Ovary (tissue), 7 donors: ENCODE measurements at regions not wholly inside any gene's neighbourhood (a gene's known extent, or its start where the extent isn't known, plus 50 kb on each side); places are given as distances from the start of the nearest gene placed in this dataset.

Source experiments
- DNase-seq, 5 donors: peaks; one replicate each; pipeline ENCODE4 v3.0.0-alpha.2; 2019 to 2020
- H3K27ac ChIP-seq, 2 donors: fragments of 200-600 bp; one replicate each; pipeline versions ENCODE4 v1.5.1 to v1.8.0; 2019 to 2022
- H3K27me3 ChIP-seq: fragments of 200-600 bp; one replicate; pipeline ENCODE4 v1.8.0; 2022
- H3K36me3 ChIP-seq: fragments of 200-600 bp; sonication (generic); one replicate; pipeline ENCODE4 v1.5.1; 2019
- H3K4me1 ChIP-seq: one replicate; pipeline ENCODE4 v1.8.1; 2013; ENCODE audit warnings: mild to moderate bottlenecking, moderate library complexity; ENCODE audit not compliant: insufficient read depth
- H3K4me3 ChIP-seq: fragments of 200-600 bp; sonication (generic); one replicate; pipeline ENCODE4 v1.5.1; 2017
- H3K9me3 ChIP-seq, 2 donors: fragments of 200-600 bp in 1 of 2; sonication (generic) in 1 of 2; one replicate each; pipeline versions ENCODE4 v1.5.1 to v1.8.1; 2013 to 2019; ENCODE audit warnings: mild to moderate bottlenecking in 1 of 2, moderate library complexity in 1 of 2
- CTCF ChIP-seq, 3 donors: fragments of 450-650 bp in 2 of 3; fragments of 200-600 bp in 1 of 3; IDR thresholded peaks; one replicate each; pipeline versions ENCODE4 v1.5.1 to v1.8.0; 2016 to 2022; ENCODE audit warnings: antibody characterized with exemption in 3 of 3, mild to moderate bottlenecking in 1 of 3
- EP300 ChIP-seq: sonication (generic); formaldehyde crosslinking; IDR thresholded peaks from one replicate; pipeline ENCODE4 v1.6.1; 2017; ENCODE audit warnings: antibody characterized with exemption
- POLR2A ChIP-seq: fragments of 450-650 bp; IDR thresholded peaks from one replicate; pipeline ENCODE4 v1.6.1; 2017; ENCODE audit warnings: antibody characterized with exemption, mild to moderate bottlenecking, moderate library complexity
- WGBS, 3 donors: extraction: QIAGEN DNeasy Blood & Tissue Kit in 1 of 3; methylation state at CpG; one replicate each; pipeline versions ENCODE4 v1.1.5 to v1.1.7; 2013 to 2017; 5-methylcytosine and 5-hydroxymethylcytosine counted together
- intact Hi-C, 4 donors: fragments of 100-400 bp; cut with DNase I; formaldehyde crosslinking; loops; one replicate each; pipeline versions ENCODE4 v1.11.0 to v1.15.1; 2022 to 2023
- donor health status: DM: no; HTN: no; CAD: no; lungs with moderate emphysema.
- donor health status: DM: no; HTN: no; CAD: no.
- donor health status: Bipolar disorder and iron deficiency.
- donor health status: DM: no; HTN: no; CAD: no.
- donor health status: DM: yes; HTN: yes; CAD: no.

- no peaks in the 10 kb centered on the region for H3K27me3 ChIP-seq
- 59 to 69% (median 61%) methylated on average over 2 of the region's 2 CpGs for WGBS, 3 donors
These were observed 142.3 kb upstream of the HTR2A start for GRCh38 chr13:47039106-47039505.

GRCh38 chr13:47038188-47038587 is 141.3 kb upstream of the HTR2A start:
- Histone ChIP-seq H3K9me3 (no peaks in the 10 kb centered on the region), H3K36me3 (no peaks in the 10 kb centered on the region), H3K4me3 (no peak overlapping the region), H3K27ac (no peak overlapping the region), H3K4me1 (no peaks in the 10 kb centered on the region), H3K27me3 (no peaks in the 10 kb centered on the region)
- DNase-seq, result no peak
- WGBS, 3 donors, result 91 to 95% (median 93%) methylated on average over 1 of the region's 1 CpG
- intact Hi-C loops, result no loop called here
- TF ChIP-seq POLR2A, result no peak
- no peak for TF ChIP-seq EP300
- TF ChIP-seq CTCF (IDR thresholded peaks at IDR 0.05), result no peak

More at GRCh38 chr13:47039106-47039505, 142.3 kb upstream of the HTR2A start:
- Histone ChIP-seq H3K9me3 (no peaks in the 10 kb centered on the region), H3K4me1 (no peaks in the 10 kb centered on the region), H3K4me3 (no peak overlapping the region), H3K27ac (no peak overlapping the region), H3K36me3 (no peaks in the 10 kb centered on the region)
- TF ChIP-seq EP300 (no peak), CTCF (IDR thresholded peaks at IDR 0.05) (no peak), POLR2A (no peak)
- DNase-seq, result no peak
- intact Hi-C loops, result no loop called here

- Histone ChIP-seq H3K4me3 (no peak overlapping the region), H3K9me3 (no peaks in the 10 kb centered on the region), H3K27me3 (no peaks in the 10 kb centered on the region), H3K36me3 (no peaks in the 10 kb centered on the region), H3K4me1 (no peaks in the 10 kb centered on the region), H3K27ac (no peak overlapping the region)
- TF ChIP-seq POLR2A (no peak), CTCF (IDR thresholded peaks at IDR 0.05) (no peak), EP300 (no peak)
- intact Hi-C loops, result no loop called here
- 57 to 70% (median 61%) methylated on average over 5 of the region's 5 CpGs for WGBS, 3 donors
- no peak for DNase-seq
These were observed 139.6 kb upstream of the HTR2A start for GRCh38 chr13:47036294-47037008.

GRCh38 chr13:47033216-47033615 is 136.4 kb upstream of the HTR2A start:
- TF ChIP-seq CTCF (IDR thresholded peaks at IDR 0.05) (no peak), EP300 (no peak), POLR2A (no peak)
- Histone ChIP-seq H3K9me3 (no peaks in the 10 kb centered on the region), H3K4me1 (no peaks in the 10 kb centered on the region), H3K4me3 (no peak overlapping the region), H3K27me3 (no peaks in the 10 kb centered on the region), H3K27ac (no peak overlapping the region), H3K36me3 (no peaks in the 10 kb centered on the region)
- no peak for DNase-seq
- WGBS, 3 donors, result 35 to 51% (median 35%) methylated on average over 2 of the region's 2 CpGs
- intact Hi-C loops, result no loop called here
